ENCODE measurements at regions not wholly inside any gene's neighbourhood (a gene's known extent, or its start where the extent isn't known, plus 50 kb on each side); places are given as distances from the start of the nearest gene placed in this dataset.

- no peak for TF ChIP-seq RAD21 (IDR thresholded peaks at IDR 0.05 in 1 of 2, conservative IDR thresholded peaks at IDR 0.05 in 1 of 2; ENCODE audit: low read depth in 2 of 2, low read length in 2 of 2)
- no peak for TF ChIP-seq SP1 (IDR thresholded peaks at IDR 0.05; ENCODE audit: low read depth, low read length)
- TF ChIP-seq BRCA1 (IDR thresholded peaks at IDR 0.05; ENCODE audit: low read depth, low read length) = no peak
- TF ChIP-seq EP300 (IDR thresholded peaks at IDR 0.05; ENCODE audit: borderline replicate concordance in 1 of 2, low read depth in 2 of 2, low read length in 2 of 2) = no peak
- no peak for TF ChIP-seq RFX5 (IDR thresholded peaks at IDR 0.05; ENCODE audit: borderline replicate concordance, low read depth, low read length)
- no peak for TF ChIP-seq GTF2F1 (IDR thresholded peaks at IDR 0.05; ENCODE audit: borderline replicate concordance, low read depth, low read length)
- TF ChIP-seq RNF2 (IDR thresholded peaks at IDR 0.05; ENCODE audit: borderline replicate concordance, low read depth, low read length, missing control alignments, poor library complexity, severe bottlenecking) = no peak
- no peak for TF ChIP-seq CHD7 (IDR thresholded peaks at IDR 0.05; ENCODE audit: insufficient replicate concordance, low read length)
Measured at GRCh38 chr2:158903711-158904405, 64.6 kb upstream of the TANC1 start (continued).
